WTC11 (cell line): ENCODE measurements at regions not wholly inside any gene's neighbourhood (a gene's known extent, or its start where the extent isn't known, plus 50 kb on each side); places are given as distances from the start of the nearest gene placed in this dataset.

Experiments
- ATAC-seq: fragments of 200-7000 bp; cut with Tn5 transposase; 2 replicates; pipeline ENCODE4 v1.10.0; 2021; ENCODE audit warnings: mild to moderate bottlenecking, moderate library complexity
- CTCF ChIA-PET: fragments of 300-600 bp; sonication (Branson Sonifier 250); formaldehyde crosslinking; loops from one replicate; lab custom pipeline; 2021; ENCODE audit warnings: antibody characterized with exemption; lab: Charles Lee
- POLR2A ChIA-PET: fragments of 350-600 bp; sonication (Branson Sonifier 250); formaldehyde crosslinking; loops from one replicate; lab custom pipeline; 2021; ENCODE audit warnings: antibody characterized with exemption; lab: Charles Lee
- DNase-seq: peaks from one replicate; pipeline ENCODE4 v3.0.0; 2021; ENCODE audit warnings: low spot score
- H3K27ac Mint-ChIP-seq: 2 replicates; pipeline ENCODE4 v1.8.0; 2021; ENCODE audit warnings: mixed read lengths
- H3K27me3 Mint-ChIP-seq: 2 replicates; pipeline ENCODE4 v1.8.0; 2021; ENCODE audit warnings: low read depth, mild to moderate bottlenecking, moderate library complexity, mixed read lengths
- H3K36me3 Mint-ChIP-seq: 2 replicates; pipeline ENCODE4 v1.8.0; 2021; ENCODE audit warnings: mixed read lengths
- H3K4me1 Mint-ChIP-seq: 2 replicates; pipeline ENCODE4 v1.8.0; 2022; ENCODE audit warnings: mixed read lengths
- H3K4me3 Mint-ChIP-seq: 2 replicates; pipeline ENCODE4 v1.8.0; 2021; ENCODE audit warnings: mild to moderate bottlenecking, moderate library complexity, mixed read lengths
- H3K9me3 Mint-ChIP-seq: 2 replicates; pipeline ENCODE4 v1.8.0; 2021; ENCODE audit warnings: mixed read lengths
- KAT7 ChIP-seq: sonication (generic); formaldehyde crosslinking; IDR thresholded peaks from 2 replicates; pipeline ENCODE4 v1.8.1; 2023; ENCODE audit warnings: missing genetic modification reagents, mild to moderate bottlenecking, borderline replicate concordance
- NFYB ChIP-seq: sonication (generic); formaldehyde crosslinking; conservative IDR thresholded peaks from 2 replicates; pipeline ENCODE4 v1.8.0; 2022; ENCODE audit warnings: low read depth, missing genetic modification reagents
- RORB ChIP-seq: fragments of 250-450 bp; sonication (Bioruptor Pico); IDR thresholded peaks from 2 replicates; pipeline ENCODE4 v1.9.0; 2021; ENCODE audit warnings: mild to moderate bottlenecking
- ZNF138 ChIP-seq: sonication (generic); formaldehyde crosslinking; conservative IDR thresholded peaks from 2 replicates; pipeline ENCODE4 v1.8.1; 2022; ENCODE audit warnings: mild to moderate bottlenecking, moderate library complexity, missing genetic modification reagents
- ZNF423 ChIP-seq: fragments of 250-450 bp; sonication (Bioruptor Pico); IDR thresholded peaks from 2 replicates; pipeline ENCODE4 v2.1.2; 2022; ENCODE audit warnings: mild to moderate bottlenecking, moderate library complexity
- TF ChIP-seq, protein P1 (sequence below): sonication (generic); formaldehyde crosslinking; IDR thresholded peaks from 2 replicates; pipeline ENCODE4 v1.8.1; 2023; ENCODE audit warnings: mild to moderate bottlenecking, moderate library complexity, missing genetic modification reagents
- TF ChIP-seq, protein P2 (sequence below): sonication (generic); formaldehyde crosslinking; IDR thresholded peaks from 2 replicates; pipeline ENCODE4 v1.8.1; 2022; ENCODE audit warnings: low read depth, mild to moderate bottlenecking, moderate library complexity, missing genetic modification reagents, borderline replicate concordance
- TF ChIP-seq, protein P3 (sequence below): sonication (generic); formaldehyde crosslinking; IDR thresholded peaks from 2 replicates; pipeline ENCODE4 v1.8.0; 2023; ENCODE audit warnings: mild to moderate bottlenecking, missing genetic modification reagents
- TF ChIP-seq, protein P4 (sequence below): sonication (generic); formaldehyde crosslinking; IDR thresholded peaks from 2 replicates; pipeline ENCODE4 v1.8.1; 2023; ENCODE audit warnings: mild to moderate bottlenecking, missing genetic modification reagents

DNA sequence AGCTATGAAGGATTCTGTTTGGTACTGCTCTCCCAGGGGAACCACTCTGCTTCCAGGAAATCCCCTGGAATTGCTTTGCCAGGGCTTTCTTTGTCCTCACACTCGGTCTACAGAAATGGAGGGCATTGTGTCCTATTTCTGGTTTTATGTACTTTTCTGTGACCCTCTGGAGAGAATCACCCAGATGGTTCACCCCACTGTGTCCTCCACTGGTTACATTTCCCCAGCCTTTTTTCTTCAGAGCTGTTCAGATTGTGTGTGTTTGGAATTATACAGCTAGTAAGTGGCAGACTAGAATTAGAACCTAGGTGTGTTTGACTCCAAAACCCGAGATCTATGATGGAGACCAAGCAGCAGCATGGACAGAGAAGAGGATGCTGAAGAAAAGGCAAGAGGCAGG lies 80.8 kb downstream of the CD164 start:
- no peaks in the 10 kb centered on the region for H3K9me3 Mint-ChIP-seq
- H3K27me3 Mint-ChIP-seq: peaks cover 2% of the 10 kb centered on the region; the same call in 1 of the 2 replicates
- no peak for TF ChIP-seq ZNF138 (CRISPR knock-in tag)
- TF ChIP-seq NFYB (CRISPR knock-in tag): no peak
- ATAC-seq (no peak), DNase-seq (no peak)
- H3K4me1 Mint-ChIP-seq: peaks cover 37% of the 10 kb centered on the region
- no peak overlapping the region for H3K27ac Mint-ChIP-seq
- no peaks in the 10 kb centered on the region for H3K36me3 Mint-ChIP-seq
- CTCF ChIA-PET: no interaction called here
- POLR2A ChIA-PET: no interaction called here
- no peak overlapping the region for H3K4me3 Mint-ChIP-seq

DNA sequence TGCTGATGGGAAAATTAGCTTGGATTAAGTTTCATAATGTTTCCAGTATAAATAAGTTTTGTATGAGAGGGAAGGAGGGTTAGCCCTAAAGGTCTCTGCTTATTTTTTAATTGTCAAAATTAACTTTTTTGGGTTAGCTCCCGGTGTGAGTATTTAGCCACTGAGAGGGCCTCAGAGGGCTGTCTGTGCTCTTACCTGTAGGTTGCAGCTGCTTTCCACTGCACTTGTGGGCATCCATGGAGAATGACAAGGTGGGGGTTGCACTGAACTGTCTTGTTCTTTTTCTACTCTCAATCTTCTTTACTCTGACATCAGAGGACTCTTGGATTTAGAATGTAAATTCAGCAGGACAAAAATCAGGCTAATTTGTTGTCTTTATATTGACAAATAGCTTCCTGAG lies 81.4 kb downstream of the CD164 start:
- Mint-ChIP-seq H3K4me3 (no peak overlapping the region), H3K4me1 (peaks cover 39% of the 10 kb centered on the region), H3K36me3 (no peaks in the 10 kb centered on the region), H3K9me3 (no peaks in the 10 kb centered on the region), H3K27ac (no peak overlapping the region), H3K27me3 (peaks cover 2% of the 10 kb centered on the region; the same call in 1 of the 2 replicates)
- CTCF ChIA-PET: no interaction called here
- ATAC-seq (no peak), DNase-seq (no peak)
- no peak for TF ChIP-seq ZNF423 (CRISPR knock-in tag)
- no peak for TF ChIP-seq RORB
- TF ChIP-seq, protein P1, sequence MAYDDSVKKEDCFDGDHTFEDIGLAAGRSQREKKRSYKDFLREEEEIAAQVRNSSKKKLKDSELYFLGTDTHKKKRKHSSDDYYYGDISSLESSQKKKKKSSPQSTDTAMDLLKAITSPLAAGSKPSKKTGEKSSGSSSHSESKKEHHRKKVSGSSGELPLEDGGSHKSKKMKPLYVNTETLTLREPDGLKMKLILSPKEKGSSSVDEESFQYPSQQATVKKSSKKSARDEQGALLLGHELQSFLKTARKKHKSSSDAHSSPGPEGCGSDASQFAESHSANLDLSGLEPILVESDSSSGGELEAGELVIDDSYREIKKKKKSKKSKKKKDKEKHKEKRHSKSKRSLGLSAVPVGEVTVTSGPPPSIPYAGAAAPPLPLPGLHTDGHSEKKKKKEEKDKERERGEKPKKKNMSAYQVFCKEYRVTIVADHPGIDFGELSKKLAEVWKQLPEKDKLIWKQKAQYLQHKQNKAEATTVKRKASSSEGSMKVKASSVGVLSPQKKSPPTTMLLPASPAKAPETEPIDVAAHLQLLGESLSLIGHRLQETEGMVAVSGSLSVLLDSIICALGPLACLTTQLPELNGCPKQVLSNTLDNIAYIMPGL (CRISPR knock-in tag): no peak
- TF ChIP-seq, protein P2, sequence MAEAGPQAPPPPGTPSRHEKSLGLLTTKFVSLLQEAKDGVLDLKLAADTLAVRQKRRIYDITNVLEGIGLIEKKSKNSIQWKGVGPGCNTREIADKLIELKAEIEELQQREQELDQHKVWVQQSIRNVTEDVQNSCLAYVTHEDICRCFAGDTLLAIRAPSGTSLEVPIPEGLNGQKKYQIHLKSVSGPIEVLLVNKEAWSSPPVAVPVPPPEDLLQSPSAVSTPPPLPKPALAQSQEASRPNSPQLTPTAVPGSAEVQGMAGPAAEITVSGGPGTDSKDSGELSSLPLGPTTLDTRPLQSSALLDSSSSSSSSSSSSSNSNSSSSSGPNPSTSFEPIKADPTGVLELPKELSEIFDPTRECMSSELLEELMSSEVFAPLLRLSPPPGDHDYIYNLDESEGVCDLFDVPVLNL (CRISPR knock-in tag): no peak
- POLR2A ChIA-PET: no interaction called here

DNA sequence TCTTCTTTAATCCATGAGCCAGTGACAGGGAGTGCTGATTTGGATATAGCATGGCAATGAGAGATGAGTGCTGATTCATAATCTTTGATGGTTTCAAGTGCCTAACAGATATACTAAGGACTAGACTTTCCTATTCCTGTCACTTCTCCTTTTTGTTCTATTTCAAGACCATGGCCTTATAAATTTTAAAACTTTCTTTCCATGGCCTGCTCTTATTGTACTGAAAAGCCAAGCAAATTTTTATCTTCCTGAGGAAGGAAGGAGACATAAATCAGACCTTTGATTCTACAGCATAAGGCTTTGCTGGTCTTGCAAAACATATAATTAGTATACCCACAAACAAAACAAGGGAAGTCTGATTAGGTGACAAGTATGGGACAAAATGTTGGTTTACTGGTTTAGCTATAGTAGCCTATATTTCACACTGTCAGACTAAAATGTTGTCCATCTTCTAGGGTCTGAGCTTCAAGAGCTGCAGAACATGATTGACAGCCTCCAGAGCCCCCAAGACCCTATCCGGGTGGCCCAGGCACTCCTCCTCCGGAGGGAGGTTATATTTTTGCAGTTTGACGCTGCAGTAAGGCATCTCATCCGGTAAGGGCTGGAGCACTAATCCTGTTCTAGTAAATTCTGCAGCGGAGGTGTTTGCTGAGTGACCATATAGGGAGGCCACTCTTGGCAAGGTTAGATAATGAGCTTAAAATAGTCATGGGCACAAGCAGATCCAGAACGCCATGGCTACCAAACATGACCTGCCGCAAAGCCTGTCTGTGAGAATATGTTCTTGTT lies 82.3 kb downstream of the CD164 start:
- POLR2A ChIA-PET: no interaction called here
- DNase-seq: no peak
- TF ChIP-seq KAT7 (CRISPR knock-in tag): no peak
- TF ChIP-seq, protein P1 (CRISPR knock-in tag): no peak
- TF ChIP-seq, protein P3, sequence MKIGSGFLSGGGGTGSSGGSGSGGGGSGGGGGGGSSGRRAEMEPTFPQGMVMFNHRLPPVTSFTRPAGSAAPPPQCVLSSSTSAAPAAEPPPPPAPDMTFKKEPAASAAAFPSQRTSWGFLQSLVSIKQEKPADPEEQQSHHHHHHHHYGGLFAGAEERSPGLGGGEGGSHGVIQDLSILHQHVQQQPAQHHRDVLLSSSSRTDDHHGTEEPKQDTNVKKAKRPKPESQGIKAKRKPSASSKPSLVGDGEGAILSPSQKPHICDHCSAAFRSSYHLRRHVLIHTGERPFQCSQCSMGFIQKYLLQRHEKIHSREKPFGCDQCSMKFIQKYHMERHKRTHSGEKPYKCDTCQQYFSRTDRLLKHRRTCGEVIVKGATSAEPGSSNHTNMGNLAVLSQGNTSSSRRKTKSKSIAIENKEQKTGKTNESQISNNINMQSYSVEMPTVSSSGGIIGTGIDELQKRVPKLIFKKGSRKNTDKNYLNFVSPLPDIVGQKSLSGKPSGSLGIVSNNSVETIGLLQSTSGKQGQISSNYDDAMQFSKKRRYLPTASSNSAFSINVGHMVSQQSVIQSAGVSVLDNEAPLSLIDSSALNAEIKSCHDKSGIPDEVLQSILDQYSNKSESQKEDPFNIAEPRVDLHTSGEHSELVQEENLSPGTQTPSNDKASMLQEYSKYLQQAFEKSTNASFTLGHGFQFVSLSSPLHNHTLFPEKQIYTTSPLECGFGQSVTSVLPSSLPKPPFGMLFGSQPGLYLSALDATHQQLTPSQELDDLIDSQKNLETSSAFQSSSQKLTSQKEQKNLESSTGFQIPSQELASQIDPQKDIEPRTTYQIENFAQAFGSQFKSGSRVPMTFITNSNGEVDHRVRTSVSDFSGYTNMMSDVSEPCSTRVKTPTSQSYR (CRISPR knock-in tag): no peak
- TF ChIP-seq, protein P4, sequence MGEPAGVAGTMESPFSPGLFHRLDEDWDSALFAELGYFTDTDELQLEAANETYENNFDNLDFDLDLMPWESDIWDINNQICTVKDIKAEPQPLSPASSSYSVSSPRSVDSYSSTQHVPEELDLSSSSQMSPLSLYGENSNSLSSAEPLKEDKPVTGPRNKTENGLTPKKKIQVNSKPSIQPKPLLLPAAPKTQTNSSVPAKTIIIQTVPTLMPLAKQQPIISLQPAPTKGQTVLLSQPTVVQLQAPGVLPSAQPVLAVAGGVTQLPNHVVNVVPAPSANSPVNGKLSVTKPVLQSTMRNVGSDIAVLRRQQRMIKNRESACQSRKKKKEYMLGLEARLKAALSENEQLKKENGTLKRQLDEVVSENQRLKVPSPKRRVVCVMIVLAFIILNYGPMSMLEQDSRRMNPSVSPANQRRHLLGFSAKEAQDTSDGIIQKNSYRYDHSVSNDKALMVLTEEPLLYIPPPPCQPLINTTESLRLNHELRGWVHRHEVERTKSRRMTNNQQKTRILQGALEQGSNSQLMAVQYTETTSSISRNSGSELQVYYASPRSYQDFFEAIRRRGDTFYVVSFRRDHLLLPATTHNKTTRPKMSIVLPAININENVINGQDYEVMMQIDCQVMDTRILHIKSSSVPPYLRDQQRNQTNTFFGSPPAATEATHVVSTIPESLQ (CRISPR knock-in tag): no peak
- TF ChIP-seq, all 79 proteins: peak for 0
- no peaks in the 10 kb centered on the region for H3K36me3 Mint-ChIP-seq
- no peak for ATAC-seq
- H3K9me3 Mint-ChIP-seq: no peaks in the 10 kb centered on the region
- no peak overlapping the region for H3K27ac Mint-ChIP-seq
- H3K4me3 Mint-ChIP-seq: no peak overlapping the region
- peaks cover 39% of the 10 kb centered on the region for H3K4me1 Mint-ChIP-seq
- peaks cover 2% of the 10 kb centered on the region; the same call in 1 of the 2 replicates for H3K27me3 Mint-ChIP-seq
- CTCF ChIA-PET: no interaction called here
